Kidney (tissue), 13 donors: ENCODE measurements at regions not wholly inside any gene's neighbourhood (a gene's known extent, or its start where the extent isn't known, plus 50 kb on each side); places are given as distances from the start of the nearest gene placed in this dataset.

Experiments
- DNase-seq, 5 donors: peaks; one replicate each; pipeline ENCODE4 v3.0.0-alpha.2; 2013 to 2020
- FAIRE-seq: peaks from 2 replicates; lab custom pipeline; 2012; peaks lifted over from hg19 to GRCh38; lab: Jason Lieb, UNC
- H3K27ac ChIP-seq, 2 donors: one replicate each; pipeline ENCODE4 v1.7.0; 2013; ENCODE audit warnings: low read depth in 2 of 2, low read length in 2 of 2, inconsistent platforms in 1 of 2
- H3K27me3 ChIP-seq: one replicate; pipeline ENCODE4 v1.7.1; 2013; ENCODE audit warnings: low read length, inconsistent platforms; ENCODE audit not compliant: control insufficient read depth, insufficient read depth
- H3K36me3 ChIP-seq, 3 donors: one replicate each; pipeline versions ENCODE4 v1.7.0 to v1.7.1; 2013; ENCODE audit warnings: low read length in 3 of 3, control low read depth in 1 of 3, inconsistent platforms in 1 of 3; ENCODE audit not compliant: insufficient read depth in 3 of 3, control insufficient read depth in 2 of 3
- H3K4me1 ChIP-seq, 3 donors: one replicate each; pipeline versions ENCODE4 v1.7.0 to v1.7.1; 2013; ENCODE audit warnings: low read length in 3 of 3, inconsistent platforms in 1 of 3, low read depth in 1 of 3; ENCODE audit not compliant: control insufficient read depth in 2 of 3, insufficient read depth in 2 of 3
- H3K4me3 ChIP-seq, 3 donors: one replicate each; pipeline versions ENCODE4 v1.7.0 to v1.8.1; 2013; ENCODE audit warnings: low read length in 3 of 3, control low read depth in 1 of 3, inconsistent platforms in 1 of 3
- H3K9ac ChIP-seq, 3 donors: one replicate each; pipeline versions ENCODE4 v1.7.0 to v1.7.1; 2013; ENCODE audit warnings: low read length in 3 of 3, control low read depth in 1 of 3, inconsistent platforms in 1 of 3
- H3K9me3 ChIP-seq, 3 donors: one replicate each; pipeline versions ENCODE4 v1.7.0 to v1.7.1; 2013; ENCODE audit warnings: low read length in 3 of 3, control low read depth in 1 of 3, inconsistent platforms in 1 of 3; ENCODE audit not compliant: control insufficient read depth in 2 of 3, insufficient read depth in 1 of 3
- intact Hi-C: fragments of 100-400 bp; cut with DNase I; formaldehyde crosslinking; loops from one replicate; pipeline ENCODE4 v1.11.1; 2022
- TF ChIP-seq, protein P1 (sequence below): IDR thresholded peaks from 3 replicates; pipeline ENCODE4 v1.5.1; 2012; ENCODE audit warnings: mild to moderate bottlenecking, moderate library complexity, borderline replicate concordance; ENCODE audit not compliant: insufficient read depth; ENCODE audit errors: extremely low read depth
- donor health status: control.
- donor health status: control.
- donor health status: control.
- donor health status: control.
- donor health status: control.
- donor health status: DM: yes; HTN: yes; CAD: no.
- donor health status: Normal renal cell carcinoma (clear cell type).

DNA sequence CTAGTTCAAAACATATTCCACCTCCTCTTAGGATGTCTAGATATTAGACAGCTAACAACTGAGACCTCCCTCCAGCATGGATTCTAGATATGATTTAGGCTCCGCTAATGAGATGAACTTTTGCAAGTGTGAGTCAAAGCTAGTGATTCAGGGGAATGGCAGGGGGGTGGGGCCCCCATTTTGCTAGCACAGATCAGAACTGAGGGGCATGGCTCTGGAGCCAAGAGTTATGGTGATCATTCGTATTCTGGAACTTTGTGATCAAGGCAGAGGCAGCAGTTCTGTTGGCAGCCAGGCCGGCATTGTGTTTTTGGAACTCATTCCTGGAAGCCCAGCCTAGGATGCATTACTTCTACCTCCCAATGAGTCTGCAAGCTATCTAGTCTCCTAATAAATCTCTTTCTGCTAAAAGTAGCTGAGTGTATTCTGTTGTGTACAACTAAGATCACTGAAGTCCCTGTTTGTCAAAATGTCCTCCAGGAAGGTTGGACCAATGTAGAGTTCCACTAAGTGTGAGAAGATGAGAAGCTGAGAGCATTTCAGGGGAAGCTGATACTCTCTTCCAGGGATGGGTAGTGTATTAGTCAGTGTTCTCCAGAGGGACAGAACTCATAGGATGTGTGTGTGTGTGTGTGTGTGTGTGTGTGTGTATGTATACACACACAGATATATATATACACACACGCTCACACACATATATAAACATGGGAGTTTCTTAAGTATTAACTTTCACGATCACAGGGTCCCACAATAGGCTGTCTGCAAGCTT is 312.7 kb downstream of the TLE3 start:
- no peak for DNase-seq
- H3K4me3 ChIP-seq: no peak overlapping the region
- no peaks in the 10 kb centered on the region for H3K27me3 ChIP-seq
- H3K9me3 ChIP-seq: no peaks in the 10 kb centered on the region
- TF ChIP-seq, protein P1, sequence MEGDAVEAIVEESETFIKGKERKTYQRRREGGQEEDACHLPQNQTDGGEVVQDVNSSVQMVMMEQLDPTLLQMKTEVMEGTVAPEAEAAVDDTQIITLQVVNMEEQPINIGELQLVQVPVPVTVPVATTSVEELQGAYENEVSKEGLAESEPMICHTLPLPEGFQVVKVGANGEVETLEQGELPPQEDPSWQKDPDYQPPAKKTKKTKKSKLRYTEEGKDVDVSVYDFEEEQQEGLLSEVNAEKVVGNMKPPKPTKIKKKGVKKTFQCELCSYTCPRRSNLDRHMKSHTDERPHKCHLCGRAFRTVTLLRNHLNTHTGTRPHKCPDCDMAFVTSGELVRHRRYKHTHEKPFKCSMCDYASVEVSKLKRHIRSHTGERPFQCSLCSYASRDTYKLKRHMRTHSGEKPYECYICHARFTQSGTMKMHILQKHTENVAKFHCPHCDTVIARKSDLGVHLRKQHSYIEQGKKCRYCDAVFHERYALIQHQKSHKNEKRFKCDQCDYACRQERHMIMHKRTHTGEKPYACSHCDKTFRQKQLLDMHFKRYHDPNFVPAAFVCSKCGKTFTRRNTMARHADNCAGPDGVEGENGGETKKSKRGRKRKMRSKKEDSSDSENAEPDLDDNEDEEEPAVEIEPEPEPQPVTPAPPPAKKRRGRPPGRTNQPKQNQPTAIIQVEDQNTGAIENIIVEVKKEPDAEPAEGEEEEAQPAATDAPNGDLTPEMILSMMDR: no peak
- H3K4me1 ChIP-seq: no peaks in the 10 kb centered on the region
- FAIRE-seq: no peak
- no peak overlapping the region for H3K27ac ChIP-seq
- intact Hi-C loops: no loop called here
- H3K36me3 ChIP-seq: no peaks in the 10 kb centered on the region
- H3K9ac ChIP-seq: no peak overlapping the region

DNA sequence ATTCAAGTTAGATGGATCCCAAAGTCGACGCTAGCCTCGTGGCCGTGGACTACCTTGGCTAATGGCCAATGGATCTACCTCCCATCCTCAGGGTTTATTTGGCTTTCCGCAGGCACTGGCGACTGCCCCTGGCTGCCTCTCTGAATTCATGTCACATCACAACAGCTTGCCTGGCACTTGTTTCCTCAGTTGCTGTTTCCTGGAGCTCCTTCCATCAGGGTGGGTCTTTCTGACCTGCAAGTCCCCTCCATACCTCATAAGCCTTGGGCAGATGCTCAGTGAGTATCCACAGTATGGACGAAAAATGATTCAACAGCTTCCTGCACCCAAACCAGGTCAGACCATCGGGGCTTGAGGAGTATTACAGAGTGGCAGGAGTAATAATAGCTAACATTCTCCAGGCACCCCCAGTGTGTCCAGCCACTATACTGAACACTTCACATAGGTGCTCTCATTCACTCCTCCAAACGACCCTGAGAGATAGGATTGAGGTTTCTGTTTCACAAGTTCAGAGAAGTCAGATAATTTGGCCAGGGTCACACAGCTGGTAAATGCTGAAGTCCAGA is 311.5 kb downstream of the TLE3 start:
- intact Hi-C loops: no loop called here
- H3K27ac ChIP-seq: no peak overlapping the region
- no peak overlapping the region for H3K4me3 ChIP-seq
- no peaks in the 10 kb centered on the region for H3K36me3 ChIP-seq
- DNase-seq: no peak
- no peaks in the 10 kb centered on the region for H3K27me3 ChIP-seq
- TF ChIP-seq, protein P1: no peak
- H3K9me3 ChIP-seq: peaks cover 0 to 3% (median 0%) of the 10 kb centered on the region in 3 donors
- no peak overlapping the region for H3K9ac ChIP-seq
- no peak for FAIRE-seq
- no peaks in the 10 kb centered on the region for H3K4me1 ChIP-seq

DNA sequence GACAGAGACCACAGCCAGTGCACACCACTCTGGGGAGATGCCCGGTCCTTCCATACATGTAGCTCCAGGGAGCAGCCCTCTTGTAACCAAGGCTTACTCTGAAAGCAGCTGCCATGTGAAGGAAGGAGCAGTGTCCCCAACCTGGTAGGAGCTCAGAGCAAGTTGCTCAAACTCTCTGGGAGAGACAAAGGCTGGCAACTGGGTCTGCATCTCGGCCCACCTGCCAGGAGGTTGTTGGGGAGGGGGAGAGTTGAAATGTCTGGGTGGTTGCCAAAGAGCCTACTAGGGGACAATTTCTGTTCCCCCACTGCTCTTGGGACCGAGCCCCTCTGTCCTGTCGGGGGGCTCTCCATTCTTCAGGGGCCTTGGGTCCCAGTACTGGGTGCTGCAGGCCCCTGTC is 309.9 kb downstream of the TLE3 start:
- no peaks in the 10 kb centered on the region for H3K27me3 ChIP-seq
- no peak overlapping the region for H3K27ac ChIP-seq
- H3K9ac ChIP-seq: no peak overlapping the region
- DNase-seq: no peak
- FAIRE-seq: no peak
- no peak overlapping the region for H3K4me3 ChIP-seq
- H3K9me3 ChIP-seq: peaks cover 0 to 8% (median 2%) of the 10 kb centered on the region in 3 donors
- intact Hi-C loops: no loop called here
- TF ChIP-seq, protein P1: no peak
- no peaks in the 10 kb centered on the region for H3K36me3 ChIP-seq
- H3K4me1 ChIP-seq: no peaks in the 10 kb centered on the region
